Glomerular visceral epithelial cell (primary cell): ENCODE measurements at regions not wholly inside any gene's neighbourhood (a gene's known extent, or its start where the extent isn't known, plus 50 kb on each side); places are given as distances from the start of the nearest gene placed in this dataset.
A peak's percentile ranks its signal among the peaks of the same experiment; 100 is the strongest.

Experiments
- DNase-seq: peaks from one replicate; pipeline ENCODE4 v3.0.0-alpha.2; 2016; ENCODE audit errors: extremely low spot score

DNA sequence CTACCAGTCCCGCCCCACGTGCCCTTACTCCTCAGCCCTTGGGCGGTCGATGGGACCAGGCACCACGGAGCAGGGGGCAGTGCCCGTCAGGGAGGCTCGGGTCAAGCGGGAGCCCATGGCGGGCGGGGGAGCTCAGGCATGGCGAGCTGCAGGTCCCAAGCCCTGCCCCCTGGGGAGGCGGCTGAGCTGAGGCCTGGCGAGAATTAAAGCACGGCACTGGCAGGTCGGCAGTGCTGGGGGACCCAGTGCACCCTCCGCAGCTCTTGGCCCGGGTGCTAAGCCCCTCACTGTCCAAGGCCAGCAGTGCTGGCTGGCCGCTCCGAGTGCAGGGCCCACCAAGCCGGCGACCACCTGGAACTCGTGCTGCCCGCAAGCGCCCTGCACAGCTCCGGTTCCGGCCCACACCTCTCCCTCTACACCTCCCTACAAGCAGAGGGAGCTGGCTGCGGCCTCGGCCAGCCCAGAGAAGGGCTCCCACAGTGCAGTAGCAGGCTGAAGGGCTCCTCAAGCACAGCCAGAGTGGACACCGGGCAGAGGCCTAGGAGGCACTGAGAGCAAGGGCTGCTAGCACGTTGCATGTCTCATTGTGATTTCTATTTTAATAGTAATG, 166.8 kb upstream of the FMN2 start:
- DNase-seq: no peak

DNA sequence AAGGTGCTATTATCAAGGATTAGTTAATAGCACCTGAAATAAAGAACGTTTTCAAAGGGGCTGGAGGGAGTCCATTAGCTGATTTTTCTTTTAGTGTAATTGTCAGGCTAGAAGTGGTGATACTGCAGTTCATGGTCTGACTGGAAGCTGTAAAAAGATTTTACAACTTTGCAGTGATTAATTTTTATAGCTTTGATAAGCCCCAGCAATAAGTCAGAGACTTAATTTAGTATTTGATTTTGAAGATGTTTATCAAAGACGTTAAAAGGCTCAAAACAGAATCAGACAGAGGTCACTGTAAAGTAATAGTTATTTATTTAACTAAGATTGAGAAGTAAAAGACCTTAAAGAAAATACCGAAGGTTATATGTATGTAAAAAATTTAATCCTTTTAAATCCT, 165.5 kb upstream of the FMN2 start:
- DNase-seq: no peak

DNA sequence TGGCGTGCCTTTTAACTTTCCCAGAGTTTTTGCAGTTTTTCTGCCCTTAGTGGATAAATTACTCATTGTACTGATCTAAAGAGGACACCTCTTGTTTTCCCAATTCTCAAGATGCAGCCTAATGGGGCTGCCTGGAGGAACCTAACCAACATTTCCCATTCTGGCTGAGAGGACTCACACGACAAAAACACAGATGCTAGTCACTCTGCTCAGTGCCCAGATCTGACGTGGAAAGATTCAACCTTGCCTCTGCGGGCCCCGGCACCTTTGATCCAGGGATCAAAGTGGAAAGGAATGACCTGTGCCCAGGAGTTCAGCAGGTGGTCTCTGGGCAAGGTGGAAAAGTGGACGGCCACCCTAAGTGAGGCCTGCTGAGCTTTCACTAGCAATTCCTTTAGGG, 162.4 kb upstream of the FMN2 start:
- no peak for DNase-seq

DNA sequence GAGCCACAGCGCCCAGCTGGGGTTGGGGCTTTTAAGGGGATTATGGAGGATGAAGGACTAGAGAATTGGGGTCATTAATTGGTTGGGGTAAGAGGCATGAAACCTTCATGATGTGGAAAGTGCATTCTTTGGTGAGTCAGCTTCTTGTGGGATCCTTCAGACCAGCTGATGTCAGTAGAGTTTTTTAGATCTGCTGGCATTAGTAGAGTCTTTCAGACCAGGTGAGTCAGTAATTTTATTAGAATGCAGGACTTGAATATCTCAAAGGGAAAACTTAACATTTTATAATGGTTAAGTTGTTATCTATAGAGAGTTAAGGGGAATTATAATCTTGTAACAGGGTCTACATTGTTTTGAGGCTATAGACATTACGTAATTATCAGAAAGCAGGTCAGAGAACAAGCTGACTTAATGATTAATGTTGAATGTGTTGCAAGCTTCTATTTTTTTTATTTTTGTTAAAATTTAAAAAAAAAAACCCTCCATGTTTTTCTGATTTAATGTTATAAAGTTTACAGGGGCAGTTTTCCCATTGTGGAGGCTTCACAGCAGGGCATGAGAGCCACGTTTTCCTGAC, 160.9 kb upstream of the FMN2 start:
- DNase-seq: no peak

DNA sequence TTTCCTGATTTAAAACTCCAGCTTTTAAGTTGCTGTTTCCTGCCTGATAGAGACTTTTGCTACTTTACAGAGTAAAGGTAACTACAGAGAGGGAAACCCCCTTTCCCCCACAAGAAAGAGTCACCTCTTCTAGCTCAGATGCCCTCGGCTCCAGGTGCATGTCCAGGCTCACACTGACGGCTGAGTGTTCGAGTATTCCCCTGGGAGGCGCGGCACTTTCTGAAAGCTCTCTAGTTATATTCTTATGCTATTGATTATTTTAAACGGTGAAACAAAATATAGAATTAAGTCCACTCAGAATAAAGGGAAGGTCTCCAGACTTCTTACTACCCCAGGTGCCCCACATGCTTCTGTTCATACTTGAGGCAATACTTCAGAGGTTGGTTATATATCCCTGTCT, 160.3 kb upstream of the FMN2 start:
- DNase-seq: no peak

DNA sequence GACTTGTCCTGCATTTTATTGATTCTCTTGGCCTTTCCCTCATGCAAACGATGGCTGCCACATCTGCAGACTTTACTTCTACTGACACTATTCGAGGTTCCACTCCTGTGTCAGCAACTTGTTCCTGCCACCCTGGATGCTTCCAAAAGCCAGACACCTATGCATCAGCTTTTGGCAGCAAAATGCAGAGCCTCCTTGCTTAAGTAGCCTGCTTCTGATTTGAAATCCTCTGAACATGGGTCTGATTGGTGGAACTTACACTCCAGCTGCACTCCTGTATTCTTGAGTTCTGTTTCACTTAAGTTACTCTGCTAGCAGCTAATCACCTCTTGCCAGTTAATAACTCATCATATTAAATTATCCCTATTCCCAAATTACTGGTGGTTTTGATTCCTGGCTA, 152.1 kb upstream of the FMN2 start:
- no peak for DNase-seq

DNA sequence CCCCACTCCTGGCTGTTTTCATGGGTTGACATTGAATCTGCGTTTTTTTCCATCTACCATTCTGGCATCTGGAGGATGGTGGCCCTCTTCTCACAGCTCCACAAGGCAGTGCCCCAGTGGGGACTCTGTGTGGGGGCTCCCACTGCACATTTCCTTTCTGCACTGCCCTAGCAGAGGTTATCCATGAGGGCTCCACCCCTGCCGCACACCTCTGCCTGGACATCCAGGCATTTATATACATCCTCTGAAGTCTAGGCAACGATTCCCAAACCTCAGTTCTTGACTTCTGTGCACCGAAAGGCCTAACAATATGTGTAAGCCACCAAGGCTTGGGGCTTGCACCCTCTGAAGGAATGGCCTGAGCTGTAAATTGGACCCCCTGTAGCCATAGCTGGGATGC, 147.9 kb upstream of the FMN2 start:
- no peak for DNase-seq

DNA sequence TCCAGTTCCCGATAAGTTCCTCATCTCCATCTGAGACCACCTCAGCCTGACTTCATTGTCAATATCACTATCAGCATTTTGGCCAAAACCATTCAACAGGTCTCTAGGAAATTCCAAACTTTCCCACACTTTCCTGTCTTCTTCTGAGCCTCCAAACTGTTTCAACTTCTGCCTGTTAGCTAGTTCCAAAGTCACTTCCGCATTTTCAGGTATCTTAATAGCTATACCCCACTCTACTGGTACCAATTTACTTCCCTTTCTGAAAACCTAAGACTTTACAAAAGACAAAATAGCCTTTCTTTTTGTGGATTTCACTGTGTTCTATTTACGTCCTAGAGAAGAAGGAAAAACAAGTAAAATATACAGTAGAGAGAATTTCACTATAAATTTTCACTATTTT, 147.0 kb upstream of the FMN2 start:
- no peak for DNase-seq

DNA sequence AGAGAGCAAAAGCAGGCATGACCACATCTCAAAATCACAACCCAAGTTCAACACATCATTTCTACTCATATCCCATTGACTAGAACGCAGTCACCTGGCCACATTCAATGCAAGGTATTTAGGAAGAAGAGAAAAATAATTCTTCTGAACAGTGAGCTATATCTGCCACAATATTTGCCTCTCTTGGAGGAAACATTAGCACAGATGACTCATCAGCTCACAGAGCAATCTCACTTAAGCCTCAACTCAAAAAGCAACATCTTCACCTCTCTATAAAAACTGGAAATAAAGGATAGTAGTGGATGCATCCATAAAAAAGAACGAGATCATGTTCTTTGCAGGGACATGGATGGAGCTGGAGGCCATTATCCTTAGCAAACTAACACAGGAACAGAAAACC, 143.9 kb upstream of the FMN2 start:
- no peak for DNase-seq

DNA sequence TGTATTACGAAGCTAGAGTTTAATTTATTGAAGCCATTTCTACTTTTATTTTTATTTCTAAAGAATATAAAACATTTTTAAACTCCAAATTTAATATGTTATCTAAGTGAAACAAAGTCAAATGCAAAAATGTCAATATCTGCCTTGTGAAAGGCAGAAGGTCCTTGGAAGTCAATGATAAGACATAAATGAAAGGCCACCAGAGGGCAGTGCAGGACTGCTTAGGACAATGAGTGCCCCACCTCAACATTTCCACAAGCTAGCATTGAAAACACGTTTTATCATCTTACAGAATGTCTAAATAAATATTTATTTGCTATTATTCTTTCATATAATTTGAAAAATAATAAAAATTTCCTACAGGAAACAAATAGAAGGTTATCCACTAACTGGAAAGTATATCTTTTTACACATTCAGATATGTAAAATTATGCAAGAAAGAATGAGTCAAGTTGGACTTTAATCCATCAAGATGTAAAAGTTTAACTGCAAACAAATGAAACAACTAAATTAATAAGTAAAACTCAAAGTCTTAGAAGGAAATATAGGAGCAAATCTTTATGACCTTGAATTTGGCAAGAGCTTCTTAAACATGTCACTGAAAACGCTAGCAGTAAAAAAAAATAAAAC, 140.1 kb upstream of the FMN2 start:
- DNase-seq: peak; percentile 56

DNA sequence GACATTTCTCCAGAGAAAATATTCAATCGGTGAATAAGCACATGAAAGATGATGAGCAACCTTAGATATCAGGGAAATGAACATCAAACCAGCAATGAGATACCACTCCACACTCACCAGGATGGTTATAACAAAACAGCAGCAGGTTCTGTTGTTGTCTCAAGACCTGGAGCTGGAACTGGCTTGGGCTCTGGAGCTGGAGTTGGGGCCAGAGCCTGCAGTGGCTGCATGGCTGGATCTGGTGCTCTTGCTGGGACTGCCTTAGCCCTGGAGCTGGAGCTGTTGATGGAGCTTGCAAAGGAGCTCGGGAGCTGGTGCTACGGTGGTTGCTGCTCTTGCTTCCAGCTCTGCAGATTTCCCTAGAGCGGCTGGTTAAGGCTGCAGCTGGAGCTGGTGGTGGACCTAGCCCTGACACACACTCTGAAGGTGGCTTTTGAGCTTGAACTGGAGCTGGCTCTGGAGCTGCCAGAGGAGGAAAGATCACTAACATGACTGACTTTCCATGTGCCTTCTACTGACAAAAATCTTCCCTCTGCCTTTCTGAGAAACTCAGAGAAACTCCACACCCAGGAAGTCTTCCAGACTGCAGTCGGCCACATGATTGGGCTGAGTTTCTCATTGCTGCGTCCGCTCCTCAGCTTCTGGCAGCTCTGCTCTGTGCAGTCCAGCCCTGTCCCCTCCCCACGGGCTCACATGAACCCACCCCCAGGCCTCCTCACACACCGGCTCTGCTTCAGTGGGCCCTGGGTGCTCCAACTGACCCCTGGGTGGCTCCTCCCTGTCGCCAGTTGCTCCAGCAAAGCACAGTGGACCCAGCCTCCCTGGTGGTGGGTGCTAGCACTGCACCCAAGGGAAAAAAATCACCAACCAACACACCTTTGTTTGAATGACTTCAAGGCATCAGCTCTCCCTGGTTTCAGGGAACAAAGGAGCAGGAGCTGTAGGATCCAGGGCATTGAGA, 139.1 kb upstream of the FMN2 start:
- peak; percentile 18 for DNase-seq

DNA sequence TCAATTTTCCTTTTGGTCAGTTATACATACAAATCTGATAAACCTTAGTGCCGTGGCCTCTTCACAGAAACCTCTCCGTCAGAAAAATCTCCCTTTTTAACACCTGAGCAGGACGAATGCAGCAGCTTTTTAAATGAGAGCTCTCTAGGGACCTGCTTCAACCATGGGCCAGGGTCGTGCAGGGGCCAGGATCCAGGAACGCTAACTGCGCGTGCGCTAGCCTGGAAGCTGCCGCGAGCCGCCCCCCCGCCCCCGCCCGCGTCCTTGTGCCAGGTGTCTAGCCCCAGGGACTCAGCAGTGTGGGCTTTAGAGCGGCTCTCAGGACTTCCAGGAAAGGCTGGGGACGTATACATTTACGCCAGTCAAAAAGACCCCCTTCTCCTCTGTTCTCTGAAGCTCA, 136.8 kb upstream of the FMN2 start:
- DNase-seq: no peak

DNA sequence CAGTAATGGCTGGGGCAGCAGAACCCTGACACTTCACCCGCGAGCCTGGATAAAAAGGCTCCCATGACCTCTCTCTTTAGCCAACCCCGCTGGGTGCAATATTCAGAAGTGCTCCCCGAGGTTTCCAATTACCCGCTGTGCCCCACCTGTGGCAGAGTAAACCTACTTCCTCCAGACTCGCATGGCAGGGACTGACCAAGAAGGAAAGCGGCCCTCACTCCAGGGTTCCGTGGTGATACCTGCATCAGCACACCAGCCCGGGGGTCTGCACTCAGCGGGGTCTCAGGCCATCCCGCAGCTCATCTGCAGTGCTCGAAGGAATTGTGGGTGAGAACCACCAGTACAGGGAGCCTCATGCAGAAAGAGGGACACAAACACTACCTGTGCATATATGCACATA, 136.3 kb upstream of the FMN2 start:
- DNase-seq: no peak

DNA sequence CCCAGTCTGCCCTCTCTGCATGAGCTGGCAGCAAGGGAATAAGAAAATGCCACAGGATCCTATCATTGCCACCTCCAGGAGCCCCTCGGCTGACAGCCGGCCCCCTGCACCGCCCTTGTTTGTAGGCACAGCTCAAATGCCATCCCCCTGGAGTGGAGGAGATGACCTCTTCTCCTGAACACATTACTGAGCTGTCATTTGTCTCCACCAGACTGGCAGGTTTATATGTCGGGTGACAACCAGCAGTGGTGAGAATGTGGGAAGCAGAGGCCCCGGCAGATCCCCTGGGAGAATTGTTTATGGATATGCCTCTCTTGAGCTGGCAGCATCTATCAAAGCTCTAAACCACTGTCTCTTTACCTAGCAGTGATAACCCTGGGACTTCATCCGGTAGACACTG, 135.4 kb upstream of the FMN2 start:
- no peak for DNase-seq

DNA sequence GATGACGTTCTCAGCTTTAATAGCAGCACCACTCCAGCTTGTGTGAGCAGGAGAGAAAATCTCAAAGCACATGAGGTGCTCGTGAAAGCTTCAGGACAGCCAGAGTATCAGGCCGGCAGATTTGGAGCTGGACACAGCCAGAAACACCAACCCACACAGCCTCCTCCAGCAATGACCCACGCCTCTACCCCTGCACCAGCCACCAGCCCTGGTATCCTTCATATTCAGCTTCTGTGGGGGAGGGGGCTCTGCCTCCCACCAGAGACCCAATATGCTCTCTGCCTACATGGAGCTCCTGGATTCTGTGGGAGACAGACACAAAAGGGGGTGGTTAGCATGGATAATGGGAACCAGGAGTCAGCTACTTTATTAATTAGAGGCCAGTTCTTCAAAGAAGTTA, 133.6 kb upstream of the FMN2 start:
- DNase-seq: no peak

DNA sequence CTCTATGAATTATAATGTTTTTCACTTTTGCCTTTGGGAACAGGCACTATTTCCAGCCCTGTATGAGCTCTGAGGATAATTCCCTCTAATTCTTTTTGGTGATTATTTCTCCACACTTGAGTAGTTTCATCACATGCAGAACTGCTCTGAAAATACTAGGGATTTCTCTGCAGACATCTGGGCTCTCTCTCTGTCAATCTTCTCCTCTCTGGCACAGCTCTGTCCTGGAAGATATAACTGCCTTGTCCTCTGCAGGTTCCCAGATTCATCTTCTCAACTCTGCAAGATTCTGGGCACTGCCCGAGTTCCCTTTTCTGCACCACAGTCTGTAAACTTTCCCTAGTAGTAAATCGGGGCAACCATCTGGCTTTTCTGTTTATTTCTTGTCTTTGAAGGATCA, 131.3 kb upstream of the FMN2 start:
- DNase-seq: no peak

DNA sequence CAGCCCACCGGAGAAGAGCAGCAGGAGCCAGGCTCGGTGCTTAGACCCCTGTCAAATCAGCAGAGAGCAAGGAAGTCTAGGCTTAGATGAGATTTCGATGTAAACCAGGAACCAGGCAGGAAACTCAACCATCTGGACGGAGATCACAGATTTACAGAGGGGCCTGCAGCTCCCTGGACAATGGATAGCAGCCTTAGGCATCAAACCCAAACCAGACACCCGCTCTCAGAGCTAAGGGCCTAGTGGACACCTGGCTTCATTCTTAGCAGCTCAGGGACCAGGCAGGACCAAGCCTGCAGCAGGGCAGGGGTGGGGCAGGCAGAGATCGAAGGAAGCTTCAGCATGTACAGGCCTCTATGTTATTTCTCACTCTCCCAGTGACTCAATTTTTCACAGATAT, 127.8 kb upstream of the FMN2 start:
- no peak for DNase-seq

DNA sequence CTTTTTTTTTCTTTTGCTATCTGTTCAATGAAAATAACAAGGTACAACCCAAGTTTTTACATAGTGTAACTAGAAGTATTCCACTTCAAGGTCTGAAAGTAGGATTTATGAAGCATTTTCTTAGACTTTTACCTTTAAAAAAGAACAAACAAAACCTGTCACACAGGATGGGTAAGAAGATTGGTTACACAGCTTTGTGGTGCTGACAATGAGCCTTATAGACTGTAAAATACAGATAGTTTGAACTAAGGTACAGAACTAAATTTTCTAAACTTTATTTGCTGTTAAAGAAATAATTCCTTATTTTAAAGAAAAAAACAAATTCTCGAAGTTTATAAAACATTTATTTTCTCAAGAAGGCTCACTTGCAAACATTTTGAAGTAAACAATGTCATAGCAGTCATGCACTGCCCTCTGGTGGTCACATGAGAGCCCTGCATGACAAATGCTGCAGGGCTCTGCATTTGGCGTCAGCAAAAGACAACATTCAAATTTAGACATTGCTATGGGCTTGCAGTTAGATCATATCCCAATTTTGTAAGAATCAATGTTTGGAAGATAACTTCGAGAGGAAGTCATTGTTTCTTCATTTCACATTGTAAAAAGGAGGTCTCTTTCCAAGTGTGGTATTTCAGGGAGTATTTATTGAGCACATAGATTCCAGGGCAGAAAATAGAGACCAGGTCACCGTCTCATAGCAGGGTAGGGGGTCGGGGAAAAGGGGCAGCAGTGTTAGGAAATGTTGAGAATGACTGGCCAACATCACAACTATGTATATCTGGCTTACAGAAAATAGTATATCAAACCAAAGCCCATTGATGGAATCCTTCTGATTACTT, 115.3 kb upstream of the FMN2 start:
- peak; percentile 42 for DNase-seq

DNA sequence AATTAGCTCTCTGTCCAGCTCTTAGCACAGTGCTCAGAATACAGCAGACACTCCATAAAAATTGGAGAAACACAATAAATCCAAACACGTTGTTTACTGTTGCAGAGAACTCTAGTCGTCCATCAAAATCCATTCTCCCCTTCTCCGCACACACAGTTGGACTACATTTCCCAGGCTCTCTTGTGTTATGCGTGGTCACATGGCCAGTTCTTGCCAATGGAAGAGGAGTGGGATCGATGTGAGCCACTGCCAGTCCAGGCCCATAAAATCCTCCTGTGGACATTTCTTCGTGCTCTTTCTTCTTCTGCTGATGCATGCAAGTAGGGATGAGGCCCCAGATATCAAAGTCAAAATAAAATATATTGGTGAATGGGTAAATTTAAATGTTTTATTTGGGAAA, 114.3 kb upstream of the FMN2 start:
- DNase-seq: no peak

DNA sequence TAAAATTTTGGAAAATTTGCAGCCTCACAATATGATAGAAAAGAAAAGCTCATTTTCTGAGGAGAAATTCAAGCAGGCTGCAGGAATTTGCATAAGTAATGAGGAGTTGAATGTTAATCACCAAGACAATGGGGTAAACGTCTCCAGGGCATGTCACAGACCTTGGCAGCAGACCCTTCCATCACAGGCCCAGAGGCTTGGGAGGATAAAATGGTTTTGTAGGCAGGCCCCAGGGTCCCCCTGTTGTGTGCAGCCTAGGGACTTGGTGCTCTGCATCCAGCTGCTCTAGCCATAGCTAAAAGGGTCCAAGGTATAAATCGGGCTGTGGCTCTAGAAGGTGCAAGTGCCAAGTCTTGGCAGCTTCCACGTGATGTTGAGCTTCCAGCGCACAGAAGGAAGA, 112.2 kb upstream of the FMN2 start:
- no peak for DNase-seq

DNA sequence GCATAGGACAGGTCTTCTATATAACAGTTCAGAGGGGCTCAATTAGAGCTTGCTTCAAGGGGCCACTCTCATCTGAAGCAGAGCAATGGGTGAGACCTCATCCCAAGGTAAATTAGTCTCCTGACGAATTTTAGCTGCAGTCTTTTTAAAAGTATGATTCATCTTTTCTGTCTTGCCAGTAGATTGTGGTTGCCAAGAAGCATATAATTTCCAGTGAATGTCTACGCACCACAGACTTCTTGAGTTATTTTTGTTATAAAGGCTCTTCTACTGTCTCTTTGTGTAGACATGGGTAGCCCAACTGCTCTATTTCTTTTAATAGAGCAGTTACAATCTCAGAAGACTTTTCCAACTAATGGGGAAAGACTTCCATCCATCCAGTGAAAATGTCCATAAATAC, 108.9 kb upstream of the FMN2 start:
- DNase-seq: no peak

DNA sequence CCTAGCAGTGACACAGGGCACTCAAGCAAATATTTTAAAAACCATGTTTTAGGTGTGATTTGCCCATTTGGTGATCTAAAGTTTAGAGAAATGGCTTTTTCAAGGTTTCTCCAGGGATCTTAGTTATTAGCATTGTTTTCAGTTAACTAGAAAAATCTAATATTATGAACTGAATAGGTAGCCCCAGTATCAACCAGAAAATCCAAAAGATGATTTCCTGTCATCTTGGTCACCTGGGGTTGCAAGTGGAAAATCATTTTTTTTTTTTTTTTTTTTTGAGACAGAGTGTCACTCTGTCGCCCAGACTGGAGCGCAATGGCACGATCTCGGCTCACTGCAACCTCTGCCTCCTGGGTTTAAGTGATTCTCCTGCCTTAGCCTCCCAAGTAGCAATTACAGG, 106.6 kb upstream of the FMN2 start:
- DNase-seq: no peak
